H1 (cell line): ENCODE measurements at regions not wholly inside any gene's neighbourhood (a gene's known extent, or its start where the extent isn't known, plus 50 kb on each side); places are given as distances from the start of the nearest gene placed in this dataset.

Source experiments
- ATF3 ChIP-seq: IDR thresholded peaks from 2 replicates; pipeline ENCODE4 v1.6.1; 2011; ENCODE audit warnings: low read depth, mild to moderate bottlenecking, low read length; ENCODE audit not compliant: insufficient read depth
- BCL11A ChIP-seq, 2 experiments: IDR thresholded peaks; one replicate each; pipeline ENCODE4 v1.6.1; 2011; ENCODE audit warnings: low read depth in 2 of 2, low read length in 2 of 2, mild to moderate bottlenecking in 2 of 2
- SP1 ChIP-seq: IDR thresholded peaks from 2 replicates; pipeline ENCODE4 v1.6.1; 2011; ENCODE audit warnings: low read depth, low read length
- SRF ChIP-seq: IDR thresholded peaks from 2 replicates; pipeline ENCODE4 v1.6.1; 2011; ENCODE audit warnings: mild to moderate bottlenecking, low read depth, low read length, moderate library complexity
- TBP ChIP-seq: IDR thresholded peaks from 2 replicates; pipeline ENCODE4 v1.6.1; 2011; ENCODE audit warnings: low read depth, low read length, improper control_type of control experiment
- USF2 ChIP-seq: IDR thresholded peaks from 2 replicates; pipeline ENCODE4 v1.6.1; 2011; ENCODE audit warnings: low read length, improper control_type of control experiment

GRCh38 chr4:130099105-130099504 lies 1003.2 kb downstream of the C4orf33 start (continued):
- TF ChIP-seq ATF3 (no peak), USF2 (no peak), SRF (no peak), TBP (no peak), SP1 (no peak), BCL11A (IDR thresholded peaks at IDR 0.05; ENCODE audit: low read depth in 2 of 2, low read length in 2 of 2) (no peak)
